Gastroesophageal sphincter (tissue), 3 donors: ENCODE measurements at regions not wholly inside any gene's neighbourhood (a gene's known extent, or its start where the extent isn't known, plus 50 kb on each side); places are given as distances from the start of the nearest gene placed in this dataset.

Source experiments
- CTCF ChIP-seq, 4 experiments: fragments of 200-600 bp in 2 of 4; fragments of 450-650 bp in 2 of 4; sonication (generic) in 1 of 4; IDR thresholded peaks; one replicate each; pipeline ENCODE4 v1.5.1; 2017 to 2019; ENCODE audit warnings: antibody characterized with exemption in 4 of 4, mild to moderate bottlenecking in 2 of 4, moderate library complexity in 2 of 4
- POLR2A ChIP-seq, 2 donors: fragments of 450-650 bp; IDR thresholded peaks; one replicate each; pipeline ENCODE4 v1.6.1; 2017; ENCODE audit warnings: antibody characterized with exemption in 2 of 2, mild to moderate bottlenecking in 2 of 2, moderate library complexity in 1 of 2
- POLR2AphosphoS5 ChIP-seq: sonication (generic); formaldehyde crosslinking; IDR thresholded peaks from one replicate; pipeline ENCODE4 v1.6.1; 2017; ENCODE audit warnings: antibody characterized with exemption

- TF ChIP-seq CTCF (IDR thresholded peaks at IDR 0.05), result no peak
- no peak for TF ChIP-seq POLR2AphosphoS5
- TF ChIP-seq POLR2A (IDR thresholded peaks at IDR 0.05), result no peak
Observed at GRCh38 chr11:70506986-70507385, 108.7 kb downstream of the CTTN start.
